ENCODE measurements at regions not wholly inside any gene's neighbourhood (a gene's known extent, or its start where the extent isn't known, plus 50 kb on each side); places are given as distances from the start of the nearest gene placed in this dataset.

GRCh38 chrX:99857455-99857854, 552.6 kb downstream of the PCDH19 start:
- H3K4me3 ChIP-seq: no peak overlapping the region
- H3K36me3 ChIP-seq: no peaks in the 10 kb centered on the region
- H3K9me3 ChIP-seq: no peaks in the 10 kb centered on the region
- 83% methylated on average over 1 of the region's 1 CpG for WGBS
- H3K27me3 ChIP-seq (replicated peaks; ENCODE audit: insufficient read depth): no peaks in the 10 kb centered on the region
- intact Hi-C loops (cut with DNase I): no loop called here
- no peak for TF ChIP-seq CTCF (IDR thresholded peaks at IDR 0.05)
- no peak for TF ChIP-seq POLR2AphosphoS5 (IDR thresholded peaks at IDR 0.05)
- no peaks in the 10 kb centered on the region for H3K4me1 ChIP-seq (replicated peaks)
- DNase-seq (ENCODE audit: low spot score): no peak
- H3K27ac ChIP-seq: no peak overlapping the region

GRCh38 chrX:99833821-99834220, 576.3 kb downstream of the PCDH19 start:
- no peaks in the 10 kb centered on the region for H3K27me3 ChIP-seq (replicated peaks; ENCODE audit: insufficient read depth)
- DNase-seq (ENCODE audit: low spot score): no peak
- WGBS: 43% methylated on average over 1 of the region's 1 CpG
- H3K9me3 ChIP-seq: no peaks in the 10 kb centered on the region
- H3K27ac ChIP-seq: no peak overlapping the region
- H3K36me3 ChIP-seq: no peaks in the 10 kb centered on the region
- no peak for TF ChIP-seq POLR2AphosphoS5 (IDR thresholded peaks at IDR 0.05)
- no peak overlapping the region for H3K4me3 ChIP-seq
- intact Hi-C loops (cut with DNase I): no loop called here
- no peaks in the 10 kb centered on the region for H3K4me1 ChIP-seq (replicated peaks)

- DNase-seq (ENCODE audit: low spot score): no peak
- 86% methylated on average over 1 of the region's 2 CpGs for WGBS
- intact Hi-C loops (cut with DNase I): no loop called here
- H3K4me3 ChIP-seq: no peak overlapping the region
- no peaks in the 10 kb centered on the region for H3K36me3 ChIP-seq
- no peaks in the 10 kb centered on the region for H3K27me3 ChIP-seq (replicated peaks; ENCODE audit: insufficient read depth)
- H3K9me3 ChIP-seq: no peaks in the 10 kb centered on the region
- H3K4me1 ChIP-seq (replicated peaks): no peaks in the 10 kb centered on the region
- H3K27ac ChIP-seq: no peak overlapping the region
- TF ChIP-seq POLR2AphosphoS5 (IDR thresholded peaks at IDR 0.05): no peak
Observed at GRCh38 chrX:99820197-99820596, 589.9 kb downstream of the PCDH19 start.

GRCh38 chrX:99800016-99800415, 610.1 kb downstream of the PCDH19 start:
- WGBS: 72% methylated on average over 1 of the region's 1 CpG
- H3K9me3 ChIP-seq: no peaks in the 10 kb centered on the region
- H3K4me1 ChIP-seq (replicated peaks): no peaks in the 10 kb centered on the region

GRCh38 chrX:99798936-99799335, 611.1 kb downstream of the PCDH19 start:
- no peaks in the 10 kb centered on the region for H3K27me3 ChIP-seq (replicated peaks; ENCODE audit: insufficient read depth)
- WGBS: 61% methylated on average over 3 of the region's 3 CpGs
- no peak for DNase-seq (ENCODE audit: low spot score)
- H3K27ac ChIP-seq: no peak overlapping the region
- no peaks in the 10 kb centered on the region for H3K9me3 ChIP-seq
- intact Hi-C loops (cut with DNase I): no loop called here
- H3K4me1 ChIP-seq (replicated peaks): no peaks in the 10 kb centered on the region
- H3K4me3 ChIP-seq: no peak overlapping the region
- H3K36me3 ChIP-seq: no peaks in the 10 kb centered on the region
- TF ChIP-seq CTCF (IDR thresholded peaks at IDR 0.05) (no peak), POLR2A (IDR thresholded peaks at IDR 0.05) (no peak), POLR2AphosphoS5 (IDR thresholded peaks at IDR 0.05) (no peak)

More at GRCh38 chrX:99800016-99800415, 610.1 kb downstream of the PCDH19 start:
- Histone ChIP-seq H3K27me3 (replicated peaks; ENCODE audit: insufficient read depth) (no peaks in the 10 kb centered on the region), H3K27ac (no peak overlapping the region), H3K36me3 (no peaks in the 10 kb centered on the region), H3K4me3 (no peak overlapping the region)
- intact Hi-C loops (cut with DNase I): no loop called here
- TF ChIP-seq CTCF (IDR thresholded peaks at IDR 0.05) (no peak), POLR2AphosphoS5 (IDR thresholded peaks at IDR 0.05) (no peak), POLR2A (IDR thresholded peaks at IDR 0.05) (no peak)
- no peak for DNase-seq (ENCODE audit: low spot score)

- H3K27ac ChIP-seq: no peak overlapping the region
- no peaks in the 10 kb centered on the region for H3K36me3 ChIP-seq
- H3K4me1 ChIP-seq (replicated peaks): no peaks in the 10 kb centered on the region
- TF ChIP-seq CTCF (IDR thresholded peaks at IDR 0.05): peak in 1 of 4 experiments; percentile 31
- TF ChIP-seq POLR2AphosphoS5 (IDR thresholded peaks at IDR 0.05): no peak
- TF ChIP-seq POLR2A (IDR thresholded peaks at IDR 0.05): no peak
- no peak for DNase-seq (ENCODE audit: low spot score)
- H3K27me3 ChIP-seq (replicated peaks; ENCODE audit: insufficient read depth): no peaks in the 10 kb centered on the region
- intact Hi-C loops (cut with DNase I): no loop called here
- WGBS: 92% methylated on average over 1 of the region's 1 CpG
- no peak overlapping the region for H3K4me3 ChIP-seq
- H3K9me3 ChIP-seq: no peaks in the 10 kb centered on the region
Observed at GRCh38 chrX:99795495-99795894, 614.6 kb downstream of the PCDH19 start.
